Lower lobe of right lung (tissue), 2 donors: ENCODE measurements at regions not wholly inside any gene's neighbourhood (a gene's known extent, or its start where the extent isn't known, plus 50 kb on each side); places are given as distances from the start of the nearest gene placed in this dataset.
"Not testable (repeated sequence)": the region's sequence is repeated elsewhere in the genome, so short reads cannot be mapped to it uniquely, and the experiment has no call there.

Experiments
- ATAC-seq, 2 donors: fragments of 200-7000 bp; cut with Tn5 transposase; one replicate each; pipeline ENCODE4 v1.9.1; 2020 to 2022; ENCODE audit warnings: mild to moderate bottlenecking in 2 of 2, moderate library complexity in 2 of 2
- DNase-seq: peaks from one replicate; pipeline ENCODE4 v3.0.0-alpha.2; 2020
- H3K27ac ChIP-seq: fragments of 200-600 bp; one replicate; pipeline ENCODE4 v1.8.0; 2022
- H3K27me3 ChIP-seq: fragments of 200-600 bp; one replicate; pipeline ENCODE4 v1.8.0; 2022; ENCODE audit warnings: low read depth
- H3K36me3 ChIP-seq: fragments of 200-600 bp; one replicate; pipeline ENCODE4 v1.8.0; 2022; ENCODE audit warnings: mild to moderate bottlenecking
- H3K4me1 ChIP-seq: fragments of 200-600 bp; one replicate; pipeline ENCODE4 v1.8.0; 2022
- H3K4me3 ChIP-seq: fragments of 200-600 bp; one replicate; pipeline ENCODE4 v1.8.0; 2022; ENCODE audit warnings: mild to moderate bottlenecking
- H3K9me3 ChIP-seq: fragments of 200-600 bp; one replicate; pipeline ENCODE4 v1.8.0; 2022
- CTCF ChIP-seq: fragments of 200-600 bp; IDR thresholded peaks from one replicate; pipeline ENCODE4 v1.8.0; 2022; ENCODE audit warnings: antibody characterized with exemption, mild to moderate bottlenecking
- intact Hi-C: fragments of 100-400 bp; cut with DNase I; formaldehyde crosslinking; loops from one replicate; pipeline ENCODE4 v1.11.0; 2022
- donor health status: DM: no; HTN: yes; CAD: no; lungs with severe emphysema.

GRCh38 chr6:170038251-170038650 lies 252.6 kb downstream of the DLL1 start:
- H3K27me3 ChIP-seq: no peaks in the 10 kb centered on the region
- peaks cover 1% of the 10 kb centered on the region for H3K9me3 ChIP-seq
- no peak overlapping the region for H3K27ac ChIP-seq
- no peak for TF ChIP-seq CTCF
- H3K36me3 ChIP-seq: no peaks in the 10 kb centered on the region
- no peak overlapping the region for H3K4me3 ChIP-seq
- ATAC-seq (no peak), DNase-seq (peak; percentile 41)
- H3K4me1 ChIP-seq: no peaks in the 10 kb centered on the region
- intact Hi-C loops: no loop called here

- Histone ChIP-seq H3K36me3 (no peaks in the 10 kb centered on the region), H3K4me3 (no peak overlapping the region), H3K27ac (no peak overlapping the region), H3K27me3 (no peaks in the 10 kb centered on the region), H3K9me3 (peaks cover 4% of the 10 kb centered on the region), H3K4me1 (no peaks in the 10 kb centered on the region)
- intact Hi-C loops: no loop called here
- DNase-seq (peak; percentile 37), ATAC-seq (peak in 1 of 2 donors; percentile 39)
- TF ChIP-seq CTCF: no peak
These were observed 253.2 kb downstream of the DLL1 start for GRCh38 chr6:170037541-170038250.

GRCh38 chr6:170036916-170037315 lies 254.0 kb downstream of the DLL1 start:
- Histone ChIP-seq H3K4me3 (no peak overlapping the region), H3K27ac (no peak overlapping the region), H3K9me3 (peaks cover 4% of the 10 kb centered on the region), H3K4me1 (no peaks in the 10 kb centered on the region), H3K36me3 (no peaks in the 10 kb centered on the region), H3K27me3 (no peaks in the 10 kb centered on the region)
- ATAC-seq (no peak), DNase-seq (no peak)
- intact Hi-C loops: no loop called here
- TF ChIP-seq CTCF: no peak

GRCh38 chr6:170036367-170036766 lies 254.5 kb downstream of the DLL1 start:
- H3K27ac ChIP-seq, H3K4me3 ChIP-seq, H3K27me3 ChIP-seq, DNase-seq, H3K9me3 ChIP-seq, ATAC-seq, H3K36me3 ChIP-seq, H3K4me1 ChIP-seq, intact Hi-C loops: not testable (repeated sequence)

GRCh38 chr6:170035901-170036304 lies 255.0 kb downstream of the DLL1 start:
- H3K4me1 ChIP-seq: peaks cover under 1% of the 10 kb centered on the region
- no peak overlapping the region for H3K27ac ChIP-seq
- TF ChIP-seq CTCF: no peak
- peaks cover 4% of the 10 kb centered on the region for H3K9me3 ChIP-seq
- DNase-seq: no peak
- H3K4me3 ChIP-seq: no peak overlapping the region
- intact Hi-C loops: no loop called here
- ATAC-seq: no peak
- H3K27me3 ChIP-seq: no peaks in the 10 kb centered on the region
- no peaks in the 10 kb centered on the region for H3K36me3 ChIP-seq

- Histone ChIP-seq H3K27me3 (no peaks in the 10 kb centered on the region), H3K27ac (no peak overlapping the region), H3K4me3 (no peak overlapping the region), H3K4me1 (peaks cover 9% of the 10 kb centered on the region), H3K9me3 (peaks cover 4% of the 10 kb centered on the region), H3K36me3 (no peaks in the 10 kb centered on the region)
- TF ChIP-seq CTCF: no peak
- no peak for ATAC-seq
- intact Hi-C loops: no loop called here
- no peak for DNase-seq
These were observed 255.8 kb downstream of the DLL1 start for GRCh38 chr6:170035044-170035443.
